NCI-H146 (cell line): ENCODE measurements at regions not wholly inside any gene's neighbourhood (a gene's known extent, or its start where the extent isn't known, plus 50 kb on each side); places are given as distances from the start of the nearest gene placed in this dataset.

ENCODE experiments used
- DNase-seq: peaks from one replicate; lab custom pipeline; 2025; lab: John Stamatoyannopoulos, UW

- DNase-seq, result peak; percentile 77
Observed at GRCh38 chr1:201686714-201687455, 142.1 kb upstream of the IPO9 start.

GRCh38 chr1:201688514-201688913 is 140.4 kb upstream of the IPO9 start:
- DNase-seq, result peak; percentile 84

GRCh38 chr1:201689647-201690046 is 139.3 kb upstream of the IPO9 start:
- no peak for DNase-seq

GRCh38 chr1:201690528-201690927 is 138.4 kb upstream of the IPO9 start:
- DNase-seq, result no peak

GRCh38 chr1:201691716-201692554 is 137.0 kb upstream of the IPO9 start:
- no peak for DNase-seq

GRCh38 chr1:201692555-201693394 is 136.2 kb upstream of the IPO9 start:
- peak; percentile 83 for DNase-seq

- DNase-seq, result no peak
Observed at GRCh38 chr1:201693890-201694607, 134.9 kb upstream of the IPO9 start.

- DNase-seq, result no peak
Observed at GRCh38 chr1:201694608-201695335, 134.2 kb upstream of the IPO9 start.

- no peak for DNase-seq
Observed at GRCh38 chr1:201695607-201696006, 133.3 kb upstream of the IPO9 start.

- no peak for DNase-seq
Observed at GRCh38 chr1:201696217-201696761, 132.7 kb upstream of the IPO9 start.

GRCh38 chr1:201697174-201697573 is 131.8 kb upstream of the IPO9 start:
- no peak for DNase-seq

- no peak for DNase-seq
Observed at GRCh38 chr1:201701831-201702230, 127.1 kb upstream of the IPO9 start.

GRCh38 chr1:201702936-201703335 is 126.0 kb upstream of the IPO9 start:
- peak; percentile 98 for DNase-seq

- DNase-seq, result peak; percentile 78
Observed at GRCh38 chr1:201703621-201704438, 125.1 kb upstream of the IPO9 start.

GRCh38 chr1:201704439-201704792 is 124.5 kb upstream of the IPO9 start:
- no peak for DNase-seq

- no peak for DNase-seq
Observed at GRCh38 chr1:201705389-201705788, 123.6 kb upstream of the IPO9 start.

GRCh38 chr1:201706109-201706508 is 122.8 kb upstream of the IPO9 start:
- DNase-seq, result no peak

- no peak for DNase-seq
Observed at GRCh38 chr1:201707027-201707426, 121.9 kb upstream of the IPO9 start.

- DNase-seq, result no peak
Observed at GRCh38 chr1:201707656-201708055, 121.3 kb upstream of the IPO9 start.

GRCh38 chr1:201708085-201708512 is 120.9 kb upstream of the IPO9 start:
- DNase-seq, result no peak
